BLaER1 (cell line): ENCODE measurements at regions not wholly inside any gene's neighbourhood (a gene's known extent, or its start where the extent isn't known, plus 50 kb on each side); places are given as distances from the start of the nearest gene placed in this dataset.

Experiments
- H3K27ac ChIP-seq: shearing (Covaris generic); formaldehyde crosslinking; 2 replicates; pipeline ENCODE4 v1.8.1; 2022
- H3K27me3 ChIP-seq: shearing (Covaris generic); formaldehyde crosslinking; 2 replicates; pipeline ENCODE4 v1.8.1; 2022
- H3K36me3 ChIP-seq: shearing (Covaris generic); formaldehyde crosslinking; 2 replicates; pipeline ENCODE4 v1.8.1; 2022
- H3K4me1 ChIP-seq: shearing (Covaris generic); formaldehyde crosslinking; 2 replicates; pipeline ENCODE4 v1.8.1; 2022
- H3K4me2 ChIP-seq: shearing (Covaris generic); formaldehyde crosslinking; 2 replicates; pipeline ENCODE4 v1.8.1; 2022
- H3K4me3 ChIP-seq: shearing (Covaris generic); formaldehyde crosslinking; 2 replicates; pipeline ENCODE4 v1.8.1; 2022
- H3K9ac ChIP-seq: shearing (Covaris generic); formaldehyde crosslinking; 2 replicates; pipeline ENCODE4 v1.8.1; 2022
- H3K9me3 ChIP-seq: shearing (Covaris generic); formaldehyde crosslinking; 2 replicates; pipeline ENCODE4 v1.8.1; 2022
- H4K20me1 ChIP-seq: shearing (Covaris generic); formaldehyde crosslinking; 2 replicates; pipeline ENCODE4 v1.8.1; 2022
- Cebpa-rat ChIP-seq: shearing (Covaris generic); IDR thresholded peaks from 2 replicates; pipeline ENCODE4 v1.8.1; 2022

DNA sequence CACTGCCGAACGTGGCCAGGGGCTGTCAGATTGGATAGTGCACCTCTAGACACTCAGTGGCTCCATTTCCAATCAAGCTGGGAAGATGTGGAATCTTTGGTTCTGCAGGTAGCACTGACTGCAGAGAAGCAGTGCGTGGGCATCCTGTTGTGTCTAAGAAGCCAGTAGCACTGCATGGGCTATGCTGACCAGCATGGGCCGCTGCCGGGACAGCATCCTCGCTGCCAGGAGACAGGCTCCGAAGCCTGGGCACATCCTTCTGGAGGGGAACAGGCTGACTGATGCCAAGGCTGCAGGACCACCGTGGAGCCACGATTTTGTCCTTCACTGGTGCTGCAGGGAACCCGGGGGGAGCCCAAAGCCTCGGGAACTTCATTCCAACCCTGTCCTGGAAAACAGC lies 649.4 kb downstream of the NPHP4 start:
- Histone ChIP-seq H3K27me3 (no peaks in the 10 kb centered on the region), H3K9me3 (no peaks in the 10 kb centered on the region), H3K4me1 (peaks cover 6% of the 10 kb centered on the region), H3K4me3 (no peak overlapping the region), H4K20me1 (no peaks in the 10 kb centered on the region), H3K27ac (no peak overlapping the region), H3K36me3 (no peaks in the 10 kb centered on the region), H3K4me2 (no peak overlapping the region), H3K9ac (no peak overlapping the region)
- no peak for TF ChIP-seq Cebpa-rat

DNA sequence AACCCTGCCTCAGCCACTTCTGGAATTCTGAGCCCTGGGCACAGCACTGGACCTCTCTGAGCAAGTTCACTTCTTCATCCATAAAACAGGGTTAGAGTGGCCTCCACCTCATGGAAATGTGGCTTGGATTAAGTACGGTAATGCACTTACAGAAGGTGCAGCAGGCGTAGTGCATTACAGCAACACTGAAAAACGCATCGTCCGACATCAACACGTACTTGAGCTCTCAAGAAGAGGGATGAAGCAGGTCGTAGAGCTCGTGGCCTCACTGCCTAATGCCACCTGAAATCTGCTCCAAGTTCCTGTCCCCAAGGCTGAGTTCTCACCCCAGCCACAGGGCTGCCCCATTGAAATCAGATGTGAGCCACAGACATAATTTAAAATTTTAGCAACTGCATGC lies 650.1 kb downstream of the NPHP4 start:
- no peak for TF ChIP-seq Cebpa-rat
- H4K20me1 ChIP-seq = no peaks in the 10 kb centered on the region
- no peaks in the 10 kb centered on the region for H3K27me3 ChIP-seq
- H3K9ac ChIP-seq = no peak overlapping the region
- H3K9me3 ChIP-seq = no peaks in the 10 kb centered on the region
- no peaks in the 10 kb centered on the region; the same call in 1 of the 2 replicates for H3K4me1 ChIP-seq
- H3K27ac ChIP-seq = no peak overlapping the region
- no peaks in the 10 kb centered on the region for H3K36me3 ChIP-seq
- no peak overlapping the region for H3K4me2 ChIP-seq
- H3K4me3 ChIP-seq = no peak overlapping the region

DNA sequence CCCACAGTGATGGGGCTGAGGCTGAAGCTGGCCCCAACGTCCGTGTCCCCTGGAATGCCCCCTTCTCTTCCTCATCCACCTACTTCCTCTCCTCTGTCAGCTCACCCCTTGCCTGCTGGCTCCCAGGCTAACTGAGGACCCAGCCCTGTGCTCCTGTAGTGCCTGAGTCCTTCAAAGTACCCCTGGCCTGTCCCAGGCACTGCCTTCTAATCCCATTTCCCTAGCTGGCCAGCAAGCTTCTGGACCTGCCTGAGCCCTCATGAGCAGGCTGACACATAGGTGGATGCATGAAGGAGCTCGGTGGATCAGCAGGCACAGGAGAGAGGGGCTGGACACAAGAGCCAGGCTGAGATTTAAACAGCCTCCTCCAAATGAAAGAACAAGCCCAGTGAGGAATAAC lies 650.8 kb downstream of the NPHP4 start:
- H4K20me1 ChIP-seq = no peaks in the 10 kb centered on the region

DNA sequence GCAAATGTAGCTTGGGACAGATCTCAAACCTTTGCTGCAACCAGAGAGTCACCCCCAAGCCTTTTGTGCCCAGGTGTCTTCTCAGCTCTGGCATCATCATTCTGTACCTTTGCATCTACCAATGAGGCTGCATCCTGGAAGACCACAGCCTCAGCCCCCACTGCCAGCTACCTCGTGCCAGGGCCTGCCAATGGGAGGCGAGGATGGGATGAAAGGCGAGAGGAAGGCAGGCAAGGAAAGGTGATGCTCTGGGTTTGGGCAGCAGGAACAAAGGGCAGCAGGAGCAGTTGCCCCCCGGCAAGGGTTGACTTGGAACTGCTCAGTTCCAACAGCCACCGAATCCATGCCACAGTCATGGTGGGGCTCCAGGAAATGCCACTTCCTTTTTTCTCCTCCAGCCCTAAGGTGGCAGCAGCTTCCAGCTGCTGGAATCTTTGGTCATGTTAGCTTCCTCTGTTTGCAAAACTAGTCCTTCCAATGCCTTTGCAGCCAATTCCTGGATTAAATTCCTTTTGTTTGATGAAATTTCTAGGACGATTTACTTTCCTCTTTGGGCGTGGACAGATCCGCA lies 651.6 kb downstream of the NPHP4 start:
- H3K27ac ChIP-seq = no peak overlapping the region
- no peak overlapping the region for H3K4me2 ChIP-seq
- H3K4me1 ChIP-seq = no peaks in the 10 kb centered on the region
- no peaks in the 10 kb centered on the region for H3K36me3 ChIP-seq
- no peaks in the 10 kb centered on the region for H4K20me1 ChIP-seq
- no peaks in the 10 kb centered on the region for H3K27me3 ChIP-seq
- no peak overlapping the region for H3K9ac ChIP-seq
- H3K9me3 ChIP-seq = no peaks in the 10 kb centered on the region
- no peak for TF ChIP-seq Cebpa-rat
- no peak overlapping the region for H3K4me3 ChIP-seq

More for the DNA sequence above, 650.8 kb downstream of the NPHP4 start:
- no peak overlapping the region for H3K27ac ChIP-seq
- H3K4me3 ChIP-seq = no peak overlapping the region
- no peaks in the 10 kb centered on the region for H3K4me1 ChIP-seq
- no peaks in the 10 kb centered on the region for H3K9me3 ChIP-seq
- no peaks in the 10 kb centered on the region for H3K27me3 ChIP-seq
- no peaks in the 10 kb centered on the region for H3K36me3 ChIP-seq
- no peak overlapping the region for H3K9ac ChIP-seq
- no peak for TF ChIP-seq Cebpa-rat
- no peak overlapping the region for H3K4me2 ChIP-seq

DNA sequence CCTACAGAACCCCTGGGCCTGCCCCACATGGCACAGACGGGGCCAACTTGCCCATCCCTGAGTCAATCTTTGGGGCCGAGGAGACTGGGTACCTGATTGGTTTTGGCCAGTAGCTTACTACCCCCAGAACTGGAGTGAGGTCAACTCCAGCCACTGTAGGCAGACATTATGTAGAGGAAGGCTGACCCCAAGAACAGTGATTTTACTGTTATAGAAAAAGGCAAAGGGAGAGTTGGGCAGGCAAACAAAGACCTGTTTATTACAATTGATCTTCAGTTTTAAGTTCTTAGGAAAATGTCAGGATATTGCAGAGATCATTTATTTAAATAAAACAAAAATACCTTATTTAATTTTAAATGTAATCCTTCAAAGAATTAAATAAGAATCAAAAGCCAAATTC lies 653.8 kb downstream of the NPHP4 start:
- TF ChIP-seq Cebpa-rat = no peak
- Histone ChIP-seq H3K9ac (no peak overlapping the region), H3K27me3 (no peaks in the 10 kb centered on the region), H3K4me2 (no peak overlapping the region), H3K4me3 (no peak overlapping the region), H3K4me1 (no peaks in the 10 kb centered on the region), H4K20me1 (no peaks in the 10 kb centered on the region), H3K9me3 (no peaks in the 10 kb centered on the region), H3K36me3 (no peaks in the 10 kb centered on the region), H3K27ac (no peak overlapping the region)

DNA sequence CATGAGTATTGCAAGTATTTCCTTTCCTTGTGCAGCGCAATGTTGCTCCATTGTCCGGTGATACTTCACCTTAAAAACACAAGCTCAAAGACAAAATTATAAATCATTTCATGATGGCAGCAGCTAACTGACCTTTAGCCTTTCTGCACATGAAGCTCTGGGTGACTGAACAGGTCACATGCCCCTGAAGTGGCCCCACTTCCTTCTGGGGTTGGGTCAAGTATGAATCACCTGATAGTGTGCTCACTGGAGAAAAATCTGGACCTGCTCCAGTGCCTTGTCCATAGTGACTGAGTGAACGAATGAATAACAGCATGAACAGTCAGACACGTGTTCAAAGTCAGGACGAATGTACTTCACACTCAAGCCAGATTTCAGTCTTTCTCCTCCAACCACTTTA lies 658.9 kb downstream of the NPHP4 start:
- no peaks in the 10 kb centered on the region for H3K36me3 ChIP-seq
- no peak overlapping the region for H3K4me3 ChIP-seq
- no peak for TF ChIP-seq Cebpa-rat
- no peaks in the 10 kb centered on the region for H3K27me3 ChIP-seq
- H3K4me2 ChIP-seq = no peak overlapping the region
- no peaks in the 10 kb centered on the region for H4K20me1 ChIP-seq
- H3K9me3 ChIP-seq = no peaks in the 10 kb centered on the region
- H3K4me1 ChIP-seq = peaks cover 18% of the 10 kb centered on the region
- H3K9ac ChIP-seq = no peak overlapping the region
- H3K27ac ChIP-seq = no peak overlapping the region

DNA sequence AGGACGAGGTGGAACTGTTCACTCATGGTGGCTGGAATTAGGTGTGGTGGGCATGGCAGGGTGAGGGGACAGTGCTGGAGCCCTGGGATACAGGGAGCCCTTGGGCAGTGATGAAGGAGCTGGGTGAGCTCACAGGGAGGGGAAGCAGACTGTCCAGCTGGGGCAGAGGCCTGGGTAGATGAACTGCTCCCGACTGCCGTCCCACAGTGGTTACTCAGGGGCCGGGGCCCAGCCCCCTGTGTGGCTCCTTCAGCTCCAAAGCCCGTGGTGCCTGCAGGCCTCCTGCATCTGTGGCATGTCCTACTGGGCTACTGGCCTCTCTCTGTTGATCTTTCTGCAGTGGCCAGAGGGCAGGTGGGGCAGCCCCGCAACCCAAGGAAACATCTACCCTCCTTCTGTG lies 661.1 kb downstream of the NPHP4 start:
- no peak for TF ChIP-seq Cebpa-rat
- H3K27me3 ChIP-seq = no peaks in the 10 kb centered on the region
- peaks cover 18% of the 10 kb centered on the region for H3K4me1 ChIP-seq
- H3K4me2 ChIP-seq = no peak overlapping the region
- no peak overlapping the region for H3K4me3 ChIP-seq
- no peak overlapping the region for H3K27ac ChIP-seq
- H3K9ac ChIP-seq = no peak overlapping the region
- no peaks in the 10 kb centered on the region for H4K20me1 ChIP-seq
- no peaks in the 10 kb centered on the region for H3K36me3 ChIP-seq
- peaks cover 16% of the 10 kb centered on the region for H3K9me3 ChIP-seq

DNA sequence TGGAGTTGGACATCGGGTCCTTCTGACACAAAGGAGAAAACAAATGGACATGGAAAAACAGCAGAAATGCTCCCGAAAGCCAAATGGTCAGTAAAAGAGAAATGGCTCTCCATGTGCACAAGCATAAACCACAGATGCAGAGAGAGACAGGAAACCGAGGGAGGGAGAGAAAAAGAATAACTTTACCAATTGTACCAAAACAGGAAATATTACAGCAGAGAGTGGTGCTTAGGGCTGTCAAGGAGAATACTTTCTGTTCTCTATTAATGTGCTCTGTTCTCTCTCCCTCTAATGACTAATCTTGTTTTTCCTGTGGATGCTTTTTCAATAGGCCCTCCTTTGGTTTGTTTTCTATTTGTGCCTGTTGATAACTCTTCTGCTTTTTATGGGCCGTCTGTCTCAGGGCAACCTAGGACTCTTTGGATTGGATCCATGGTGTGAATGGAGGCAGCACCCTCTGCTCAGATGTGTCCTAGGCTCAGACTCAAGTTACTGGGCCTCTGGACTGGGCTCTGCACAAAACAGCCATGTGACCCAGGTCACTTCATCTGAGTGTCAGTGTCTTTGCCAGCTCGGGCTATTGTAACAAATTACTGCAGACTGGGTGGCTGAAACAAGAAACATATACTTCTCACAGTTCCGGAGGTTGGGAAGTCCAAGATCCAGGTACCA lies 663.0 kb downstream of the NPHP4 start:
- Histone ChIP-seq H3K4me1 (peaks cover 18% of the 10 kb centered on the region), H3K9me3 (peaks cover 16% of the 10 kb centered on the region), H3K27ac (peak overlapping the region; percentile 70), H4K20me1 (no peaks in the 10 kb centered on the region), H3K9ac (peak overlapping the region; percentile 35; the same call in 1 of the 2 replicates), H3K4me3 (0 out of 2 replicates have a peak overlapping the region, but pooled peaks have one; percentile 11), H3K27me3 (no peaks in the 10 kb centered on the region), H3K36me3 (no peaks in the 10 kb centered on the region), H3K4me2 (peak overlapping the region; percentile 80)
- TF ChIP-seq Cebpa-rat = no peak

DNA sequence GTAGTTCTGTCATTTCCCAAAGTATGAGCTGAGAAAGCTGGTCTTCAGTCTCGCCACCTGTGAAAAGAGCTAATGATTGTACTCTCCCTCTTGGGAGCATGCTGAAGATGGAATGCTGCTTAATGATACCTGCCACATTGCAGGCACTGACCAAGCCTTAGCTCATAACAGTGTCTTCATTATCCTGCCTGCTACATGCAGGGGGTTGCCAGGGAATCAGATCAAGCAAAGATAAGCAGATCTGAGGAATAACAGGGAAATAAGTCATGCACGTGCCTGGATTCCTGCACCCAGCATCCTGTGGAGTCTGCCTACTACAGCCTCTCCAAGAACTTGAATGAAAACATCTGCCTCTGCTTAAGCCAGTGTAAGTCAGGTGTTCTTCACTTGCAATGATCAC lies 667.3 kb downstream of the NPHP4 start:
- Histone ChIP-seq H3K9ac (no peak overlapping the region), H3K9me3 (peaks cover 16% of the 10 kb centered on the region), H3K4me2 (no peak overlapping the region), H3K36me3 (no peaks in the 10 kb centered on the region), H4K20me1 (no peaks in the 10 kb centered on the region), H3K27ac (no peak overlapping the region), H3K4me3 (no peak overlapping the region), H3K4me1 (peaks cover 15% of the 10 kb centered on the region), H3K27me3 (no peaks in the 10 kb centered on the region)
- no peak for TF ChIP-seq Cebpa-rat

DNA sequence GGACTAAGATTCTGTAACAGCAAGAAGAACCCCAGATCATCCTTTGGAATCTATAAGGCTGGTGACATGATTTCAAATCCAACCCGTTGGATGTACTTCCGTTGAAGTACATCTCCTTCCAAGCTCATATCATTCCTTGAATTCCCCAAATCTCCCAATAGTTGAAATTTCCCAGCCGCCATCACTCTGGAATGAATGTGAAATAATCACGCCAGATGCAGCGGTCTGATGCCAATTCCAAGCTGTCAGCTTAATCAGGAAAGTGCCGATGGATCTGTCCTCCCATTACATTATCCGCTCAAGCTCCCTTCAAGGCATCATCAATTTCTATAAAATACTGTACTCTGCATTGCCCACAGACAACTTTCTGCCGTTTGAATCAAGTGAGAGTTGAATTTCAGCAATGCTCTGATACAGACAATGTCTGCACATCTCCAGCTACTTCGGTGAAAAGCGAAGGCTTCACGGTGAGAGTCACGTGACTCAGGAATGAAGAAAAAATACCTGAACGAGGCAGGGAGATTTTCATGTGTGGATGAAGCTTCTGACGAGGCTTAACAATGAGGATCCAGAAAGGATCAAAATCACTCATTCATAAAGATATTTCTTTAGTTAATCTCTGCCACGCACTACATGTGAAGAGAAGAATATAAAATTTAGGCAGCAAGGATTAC lies 663.9 kb downstream of the AJAP1 start:
- H3K9me3 ChIP-seq = no peaks in the 10 kb centered on the region
- no peak overlapping the region for H3K4me2 ChIP-seq
- no peaks in the 10 kb centered on the region for H4K20me1 ChIP-seq
- no peak for TF ChIP-seq Cebpa-rat
- H3K4me1 ChIP-seq = no peaks in the 10 kb centered on the region
- H3K27me3 ChIP-seq = no peaks in the 10 kb centered on the region
- H3K9ac ChIP-seq = no peak overlapping the region
- no peak overlapping the region for H3K4me3 ChIP-seq
- H3K27ac ChIP-seq = no peak overlapping the region
- no peaks in the 10 kb centered on the region for H3K36me3 ChIP-seq
